ENCODE measurements at regions not wholly inside any gene's neighbourhood (a gene's known extent, or its start where the extent isn't known, plus 50 kb on each side); places are given as distances from the start of the nearest gene placed in this dataset.

DNA sequence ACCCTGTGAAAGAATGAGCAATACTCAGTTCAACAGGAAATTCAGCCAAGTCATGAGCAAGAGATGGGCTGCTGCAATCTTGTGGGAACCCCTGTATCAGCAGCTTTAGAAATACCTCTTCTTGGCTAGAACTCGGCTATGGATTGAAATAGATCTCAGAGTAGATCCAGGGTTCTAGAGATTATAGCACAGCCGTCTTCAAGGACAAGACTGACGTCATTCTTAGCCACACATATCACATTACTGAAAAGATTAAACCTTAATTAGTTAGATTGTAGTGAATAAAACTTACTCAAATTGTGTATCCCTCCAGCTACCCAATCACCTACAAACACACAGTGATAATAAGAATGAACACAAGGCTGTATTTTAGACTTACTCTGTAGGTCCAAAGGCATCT, 776.4 kb downstream of the EPHA4 start:
- no peak for TF ChIP-seq CTCF (IDR thresholded peaks at IDR 0.05)
- TF ChIP-seq POLR2A (IDR thresholded peaks at IDR 0.05), result no peak
